Neutrophil (primary cell): ENCODE measurements at regions not wholly inside any gene's neighbourhood (a gene's known extent, or its start where the extent isn't known, plus 50 kb on each side); places are given as distances from the start of the nearest gene placed in this dataset.

Experiments used
- H3K27ac ChIP-seq: fragments of 200-600 bp; sonication (generic); 2 replicates; pipeline ENCODE4 v1.5.1; 2016; ENCODE audit warnings: mild to moderate bottlenecking, moderate library complexity
- H3K27me3 ChIP-seq: fragments of 200-600 bp; sonication (generic); 2 replicates; pipeline ENCODE4 v1.6.0; 2016; ENCODE audit warnings: mild to moderate bottlenecking
- H3K36me3 ChIP-seq: fragments of 200-600 bp; sonication (generic); 2 replicates; pipeline ENCODE4 v1.5.1; 2017
- H3K4me1 ChIP-seq, 2 experiments: fragments of 200-600 bp in 1 of 2; sonication (generic) in 1 of 2; 1 replicate in 1 of 2; 2 replicates in 1 of 2; pipeline versions ENCODE4 v1.5.1 to v1.6.1; 2013 to 2016; ENCODE audit warnings: low read depth in 1 of 2, low read length in 1 of 2, mild to moderate bottlenecking in 1 of 2, moderate library complexity in 1 of 2; ENCODE audit not compliant: control insufficient read depth in 1 of 2, insufficient read depth in 1 of 2
- H3K4me3 ChIP-seq, 2 experiments: fragments of 200-600 bp in 1 of 2; sonication (generic) in 1 of 2; 1 replicate in 1 of 2; 2 replicates in 1 of 2; pipeline ENCODE4 v1.5.1; 2013 to 2016; ENCODE audit warnings: low read depth in 1 of 2, low read length in 1 of 2, mild to moderate bottlenecking in 1 of 2, moderate library complexity in 1 of 2
- H3K9me3 ChIP-seq: fragments of 200-600 bp; sonication (generic); 2 replicates; pipeline ENCODE4 v1.5.1; 2016
- CTCF ChIP-seq: fragments of 200-600 bp; sonication (generic); IDR thresholded peaks from 2 replicates; pipeline ENCODE4 v1.5.1; 2016; ENCODE audit warnings: antibody characterized with exemption

- no peaks in the 10 kb centered on the region for H3K9me3 ChIP-seq
- no peak overlapping the region for H3K27ac ChIP-seq
- H3K4me3 ChIP-seq = no peak overlapping the region
- H3K27me3 ChIP-seq = no peaks in the 10 kb centered on the region
- no peaks in the 10 kb centered on the region for H3K36me3 ChIP-seq
- no peak for TF ChIP-seq CTCF
- no peaks in the 10 kb centered on the region for H3K4me1 ChIP-seq
These were observed 201.9 kb upstream of the CST7 start for GRCh38 chr20:24747010-24747712.

- no peak overlapping the region for H3K4me3 ChIP-seq
- H3K27ac ChIP-seq = no peak overlapping the region
- H3K4me1 ChIP-seq = no peaks in the 10 kb centered on the region
- H3K36me3 ChIP-seq = no peaks in the 10 kb centered on the region
- H3K9me3 ChIP-seq = no peaks in the 10 kb centered on the region
- no peak for TF ChIP-seq CTCF
- H3K27me3 ChIP-seq = no peaks in the 10 kb centered on the region
These were observed 201.0 kb upstream of the CST7 start for GRCh38 chr20:24747881-24748595.

- Histone ChIP-seq H3K4me1 (no peaks in the 10 kb centered on the region), H3K27me3 (no peaks in the 10 kb centered on the region), H3K27ac (no peak overlapping the region), H3K36me3 (no peaks in the 10 kb centered on the region), H3K4me3 (no peak overlapping the region), H3K9me3 (no peaks in the 10 kb centered on the region)
- no peak for TF ChIP-seq CTCF
These were observed 197.5 kb upstream of the CST7 start for GRCh38 chr20:24751551-24751950.

- no peak overlapping the region for H3K27ac ChIP-seq
- no peak overlapping the region for H3K4me3 ChIP-seq
- H3K9me3 ChIP-seq = no peaks in the 10 kb centered on the region
- no peaks in the 10 kb centered on the region for H3K27me3 ChIP-seq
- no peaks in the 10 kb centered on the region for H3K36me3 ChIP-seq
- H3K4me1 ChIP-seq = no peaks in the 10 kb centered on the region
- no peak for TF ChIP-seq CTCF
These were observed 196.5 kb upstream of the CST7 start for GRCh38 chr20:24752612-24753011.

GRCh38 chr20:24753130-24753529 is 195.9 kb upstream of the CST7 start:
- Histone ChIP-seq H3K4me3 (no peak overlapping the region), H3K36me3 (no peaks in the 10 kb centered on the region), H3K9me3 (no peaks in the 10 kb centered on the region), H3K27me3 (no peaks in the 10 kb centered on the region), H3K27ac (no peak overlapping the region), H3K4me1 (no peaks in the 10 kb centered on the region)
- TF ChIP-seq CTCF = no peak
